CD4-positive, alpha-beta T cell treated with Interleukin-21 for 1 hour (primary cell): ENCODE measurements at regions not wholly inside any gene's neighbourhood (a gene's known extent, or its start where the extent isn't known, plus 50 kb on each side); places are given as distances from the start of the nearest gene placed in this dataset.

Experiments used
- DNase-seq: peaks from one replicate; pipeline ENCODE4 v3.0.0-alpha.2; 2020

GRCh38 chrX:45348296-45348695 is 147.6 kb upstream of the DIPK2B start:
- no peak for DNase-seq

DNA sequence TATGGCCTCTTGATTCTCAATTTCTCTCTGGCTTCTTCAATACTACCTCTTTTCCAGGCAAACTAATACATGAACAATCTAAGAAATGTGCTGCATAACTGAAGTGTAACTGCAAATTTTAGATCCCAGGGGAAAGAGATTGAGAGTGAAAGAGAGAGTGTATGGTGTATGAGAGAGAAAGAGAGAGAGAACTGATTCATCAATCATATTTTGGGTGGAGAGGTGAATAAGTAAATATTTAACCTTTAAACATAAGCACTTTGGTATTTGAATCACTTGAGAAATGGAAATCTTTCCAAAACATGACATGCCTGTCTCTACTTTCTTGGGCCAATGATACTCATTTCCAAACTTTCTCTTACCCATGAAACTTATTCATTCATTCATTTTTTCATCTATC is 147.2 kb upstream of the DIPK2B start:
- no peak for DNase-seq

GRCh38 chrX:45344594-45344993 is 143.9 kb upstream of the DIPK2B start:
- no peak for DNase-seq

GRCh38 chrX:45329217-45329616 is 128.5 kb upstream of the DIPK2B start:
- no peak for DNase-seq

GRCh38 chrX:45324941-45325340 is 124.3 kb upstream of the DIPK2B start:
- DNase-seq, result no peak

GRCh38 chrX:45323387-45323786 is 122.7 kb upstream of the DIPK2B start:
- no peak for DNase-seq

- no peak for DNase-seq
Measured at GRCh38 chrX:45322820-45323219, 122.1 kb upstream of the DIPK2B start.

DNA sequence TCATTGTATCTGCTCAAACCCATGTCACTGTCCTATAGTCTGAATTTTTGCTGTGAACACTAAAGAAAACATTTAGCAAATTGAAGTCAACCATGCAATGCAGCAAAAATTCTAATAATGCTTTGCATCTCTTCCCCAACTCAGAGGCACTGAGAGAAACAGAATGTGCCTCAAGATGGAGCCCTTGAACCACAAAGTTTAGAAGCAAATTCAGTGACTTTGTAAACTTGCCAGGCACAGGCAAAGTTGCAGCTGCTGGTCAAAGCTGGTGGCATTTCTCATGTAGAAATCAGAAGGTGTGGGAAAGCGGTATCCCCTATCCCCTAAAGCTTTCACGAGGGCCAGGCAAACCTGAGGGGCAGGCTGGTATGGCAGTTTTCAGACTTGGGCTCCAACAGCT is 121.7 kb upstream of the DIPK2B start:
- DNase-seq, result peak; percentile 7

DNA sequence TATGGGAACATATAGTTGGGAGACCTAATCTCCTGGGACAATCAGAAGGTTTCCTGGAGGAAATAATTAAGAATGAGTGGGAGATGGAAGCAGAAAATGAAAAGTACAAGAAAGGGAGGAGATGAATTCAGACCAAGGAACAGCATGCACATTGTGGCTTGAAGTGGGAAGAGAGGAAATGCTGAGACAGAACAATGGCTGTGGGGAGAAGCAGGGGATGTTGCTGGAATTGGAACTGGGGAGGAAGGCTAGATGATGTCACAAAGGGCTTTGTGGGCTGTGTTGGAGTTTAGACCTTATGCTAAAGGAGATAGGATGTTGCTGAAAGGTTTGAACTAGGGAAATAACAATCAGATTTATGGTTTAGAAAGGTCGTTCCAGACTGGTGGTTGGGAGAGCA is 119.5 kb upstream of the DIPK2B start:
- DNase-seq, result no peak

GRCh38 chrX:45309801-45310200 is 109.1 kb upstream of the DIPK2B start:
- no peak for DNase-seq

- no peak for DNase-seq
Measured at GRCh38 chrX:45309096-45309495, 108.4 kb upstream of the DIPK2B start.

GRCh38 chrX:45306794-45307193 is 106.1 kb upstream of the DIPK2B start:
- DNase-seq, result no peak

DNA sequence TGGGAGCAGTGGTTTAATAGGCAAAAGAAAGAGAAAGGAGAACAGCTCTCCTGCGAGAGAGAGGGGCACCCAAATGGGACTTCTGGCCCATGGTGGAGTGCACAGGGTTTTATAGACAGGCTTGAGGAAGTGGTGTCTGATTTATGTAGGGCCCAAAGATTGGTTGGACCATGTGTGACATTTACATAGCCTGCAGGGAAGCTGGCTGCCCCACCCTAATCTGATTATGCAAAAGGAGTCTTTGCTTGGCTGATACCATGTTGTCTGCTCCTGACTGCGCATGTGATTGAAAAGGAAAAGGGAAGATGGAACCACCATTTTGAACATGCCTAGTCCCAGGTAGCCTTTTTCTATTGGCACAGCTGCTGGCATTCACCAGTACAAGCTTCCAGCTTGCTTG is 100.0 kb upstream of the DIPK2B start:
- no peak for DNase-seq

- no peak for DNase-seq
Measured at GRCh38 chrX:45295259-45295986, 94.7 kb upstream of the DIPK2B start.

GRCh38 chrX:45274576-45274975 is 73.9 kb upstream of the DIPK2B start:
- no peak for DNase-seq

GRCh38 chrX:45267007-45267406 is 66.3 kb upstream of the DIPK2B start:
- DNase-seq, result no peak

- DNase-seq, result no peak
Measured at GRCh38 chrX:45266456-45266855, 65.8 kb upstream of the DIPK2B start.

DNA sequence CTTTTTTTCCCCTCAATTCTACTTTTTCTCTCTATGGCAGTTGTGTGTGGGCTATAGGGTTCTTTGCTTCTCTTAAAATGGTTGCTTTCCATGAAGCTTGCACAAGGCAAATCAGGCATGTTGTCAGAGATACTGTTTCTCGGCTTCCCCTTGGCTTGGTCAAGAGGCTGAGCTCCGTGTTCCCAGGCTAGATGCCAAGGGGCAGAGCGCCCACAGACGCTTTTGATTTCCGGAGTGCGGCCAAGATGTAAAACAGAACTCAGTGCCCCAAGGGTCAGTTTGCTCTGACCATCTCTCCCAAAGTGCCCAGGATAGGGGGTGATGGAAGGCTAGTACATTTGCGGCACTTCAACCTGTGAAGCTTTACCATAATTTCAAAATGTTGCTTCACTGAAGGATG is 64.2 kb upstream of the DIPK2B start:
- DNase-seq, result no peak

DNA sequence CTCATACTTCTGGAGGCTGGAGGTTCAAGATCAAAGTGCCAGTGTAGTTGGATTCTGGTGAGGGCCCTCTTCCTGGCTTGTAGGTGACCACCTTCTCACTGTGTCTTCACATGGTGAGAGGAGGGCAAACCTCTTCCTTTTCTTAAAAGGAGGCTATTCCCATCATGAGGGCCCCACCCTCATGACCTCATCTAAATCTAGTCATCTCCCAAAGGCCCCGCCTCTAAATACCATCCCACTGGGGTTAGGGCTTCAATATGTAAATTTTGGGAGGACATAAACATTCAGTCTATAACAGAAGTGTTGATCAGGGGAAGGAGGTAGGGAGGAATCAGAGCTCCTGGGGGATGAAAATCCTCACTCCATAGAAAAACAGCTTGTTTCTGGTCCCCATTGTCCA is 60.8 kb upstream of the DIPK2B start:
- no peak for DNase-seq

- no peak for DNase-seq
Measured at GRCh38 chrX:45261005-45261404, 60.3 kb upstream of the DIPK2B start.

- DNase-seq, result no peak
Measured at GRCh38 chrX:45258731-45259402, 58.2 kb upstream of the DIPK2B start.
